Fibroblast of pulmonary artery (primary cell): ENCODE measurements at regions not wholly inside any gene's neighbourhood (a gene's known extent, or its start where the extent isn't known, plus 50 kb on each side); places are given as distances from the start of the nearest gene placed in this dataset.

Experiments used
- DNase-seq: peaks from one replicate; pipeline ENCODE4 v3.0.0-alpha.2; 2010; ENCODE audit warnings: low read depth
- H3K4me3 ChIP-seq: replicated peaks from 2 replicates; pipeline ENCODE4 v1.5.1; 2011; ENCODE audit warnings: low read depth, mild to moderate bottlenecking, control low read depth, low read length, moderate library complexity
- TF ChIP-seq, protein P1 (sequence below): IDR thresholded peaks from 2 replicates; pipeline ENCODE4 v1.5.1; 2011; ENCODE audit warnings: mild to moderate bottlenecking, control low read depth, low read length, inconsistent platforms; ENCODE audit errors: missing control alignments

DNA sequence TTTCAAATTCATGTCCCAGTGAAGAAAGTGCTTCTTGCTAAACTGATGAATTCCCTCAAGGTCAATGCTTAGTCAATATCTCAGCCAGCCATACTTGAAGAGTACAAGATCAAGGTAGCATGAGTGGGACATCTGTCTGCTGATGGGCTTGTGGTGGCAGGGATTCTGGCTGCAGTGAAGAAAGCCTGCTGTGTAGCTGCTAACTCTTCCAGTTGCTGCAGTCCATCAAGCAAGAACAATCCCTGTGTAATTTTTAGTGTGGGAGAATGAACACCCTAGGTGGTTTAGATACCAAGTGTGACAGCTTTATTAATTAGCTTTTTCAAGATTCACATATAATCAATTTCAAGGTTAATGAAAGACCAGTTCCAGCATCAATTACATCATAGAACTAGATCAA is 443.9 kb downstream of the TAF11L14 start:
- H3K4me3 ChIP-seq = no peak overlapping the region
- DNase-seq = no peak
- TF ChIP-seq, protein P1, sequence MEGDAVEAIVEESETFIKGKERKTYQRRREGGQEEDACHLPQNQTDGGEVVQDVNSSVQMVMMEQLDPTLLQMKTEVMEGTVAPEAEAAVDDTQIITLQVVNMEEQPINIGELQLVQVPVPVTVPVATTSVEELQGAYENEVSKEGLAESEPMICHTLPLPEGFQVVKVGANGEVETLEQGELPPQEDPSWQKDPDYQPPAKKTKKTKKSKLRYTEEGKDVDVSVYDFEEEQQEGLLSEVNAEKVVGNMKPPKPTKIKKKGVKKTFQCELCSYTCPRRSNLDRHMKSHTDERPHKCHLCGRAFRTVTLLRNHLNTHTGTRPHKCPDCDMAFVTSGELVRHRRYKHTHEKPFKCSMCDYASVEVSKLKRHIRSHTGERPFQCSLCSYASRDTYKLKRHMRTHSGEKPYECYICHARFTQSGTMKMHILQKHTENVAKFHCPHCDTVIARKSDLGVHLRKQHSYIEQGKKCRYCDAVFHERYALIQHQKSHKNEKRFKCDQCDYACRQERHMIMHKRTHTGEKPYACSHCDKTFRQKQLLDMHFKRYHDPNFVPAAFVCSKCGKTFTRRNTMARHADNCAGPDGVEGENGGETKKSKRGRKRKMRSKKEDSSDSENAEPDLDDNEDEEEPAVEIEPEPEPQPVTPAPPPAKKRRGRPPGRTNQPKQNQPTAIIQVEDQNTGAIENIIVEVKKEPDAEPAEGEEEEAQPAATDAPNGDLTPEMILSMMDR = no peak

DNA sequence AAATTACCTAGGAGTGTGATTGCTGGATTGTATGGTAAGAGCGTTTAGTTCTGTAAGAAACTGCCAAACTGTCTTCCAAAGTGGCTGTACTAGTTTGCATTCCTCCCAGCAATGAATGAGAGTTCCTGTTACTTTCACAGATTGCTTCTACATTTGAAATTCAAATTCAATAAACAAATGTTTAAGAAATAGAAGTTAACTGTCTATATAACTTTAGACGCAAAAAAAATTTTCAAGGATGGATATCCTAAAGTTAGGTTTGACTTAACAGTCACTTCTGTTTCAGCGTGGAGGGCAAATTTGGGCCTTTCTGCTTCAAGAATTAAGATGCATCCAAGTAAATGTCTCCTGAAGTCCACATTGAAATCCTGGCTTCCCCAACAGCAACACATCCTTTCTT is 445.6 kb downstream of the TAF11L14 start:
- no peak overlapping the region for H3K4me3 ChIP-seq
- TF ChIP-seq, protein P1 = no peak
- DNase-seq = no peak

DNA sequence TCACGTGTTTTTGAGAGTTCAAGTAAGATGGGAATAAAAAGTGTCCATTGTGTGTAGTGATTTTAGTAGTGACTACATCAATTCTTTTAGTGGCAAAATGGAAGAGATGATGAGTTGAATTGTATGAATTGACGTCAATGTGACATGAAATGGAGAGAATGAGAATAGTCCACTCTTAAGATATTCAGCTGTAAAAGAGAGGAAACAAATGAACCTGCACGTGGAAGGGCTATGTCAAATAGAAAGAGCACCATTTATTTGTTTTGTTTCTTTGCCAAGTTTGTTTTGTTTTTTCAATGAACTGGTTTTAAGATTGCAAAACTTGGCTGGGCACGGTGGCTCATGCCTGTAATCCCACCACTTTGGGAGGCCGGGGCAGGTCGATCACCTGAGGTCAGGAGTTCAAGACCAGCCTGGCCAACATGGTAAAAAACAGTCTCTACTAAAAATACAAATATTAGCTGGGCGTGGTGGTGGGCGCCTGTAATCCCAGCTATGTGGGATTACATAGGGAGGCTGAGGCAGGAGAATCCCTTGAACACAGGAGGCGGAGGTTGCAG is 453.8 kb downstream of the TAF11L14 start:
- no peak overlapping the region for H3K4me3 ChIP-seq
- TF ChIP-seq, protein P1 = no peak
- DNase-seq = no peak

DNA sequence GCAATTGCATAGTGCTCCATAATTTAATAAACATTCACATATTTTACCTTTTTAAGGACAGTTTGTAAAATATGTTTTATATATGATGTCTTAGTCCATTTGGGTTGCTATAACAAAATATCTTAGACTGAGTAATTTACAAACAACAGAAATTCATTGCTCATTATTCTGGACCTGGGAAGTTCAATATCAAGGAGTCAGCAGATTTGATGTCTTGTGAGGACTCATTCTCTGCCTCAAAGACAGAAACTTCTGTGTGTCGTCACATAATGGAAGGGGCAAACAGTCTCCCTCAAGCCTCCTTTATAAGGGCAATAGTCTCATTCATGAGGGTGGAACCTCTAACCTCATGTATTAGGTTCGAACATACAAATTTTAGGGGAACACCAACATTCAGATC is 455.9 kb downstream of the TAF11L14 start:
- TF ChIP-seq, protein P1 = no peak
- DNase-seq = no peak
- H3K4me3 ChIP-seq = no peak overlapping the region

DNA sequence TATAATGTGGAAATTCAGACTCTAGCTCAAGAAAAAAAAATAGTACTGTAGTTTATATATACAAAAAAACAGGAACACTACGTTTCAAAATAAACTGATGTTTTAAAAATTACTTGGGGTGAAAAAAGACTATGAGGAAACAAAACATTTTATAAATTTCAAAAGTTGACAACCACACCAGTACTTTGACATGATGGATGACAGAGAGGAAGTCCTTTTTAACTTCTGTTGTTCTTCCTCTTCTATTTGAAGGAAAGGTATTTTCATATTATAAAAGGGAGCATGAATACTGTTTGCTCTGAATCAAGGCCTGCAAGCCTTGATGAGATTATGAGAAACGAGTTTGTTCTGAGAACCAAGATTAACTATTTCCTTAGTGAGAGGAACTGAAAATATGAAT is 456.9 kb downstream of the TAF11L14 start:
- TF ChIP-seq, protein P1 = no peak

DNA sequence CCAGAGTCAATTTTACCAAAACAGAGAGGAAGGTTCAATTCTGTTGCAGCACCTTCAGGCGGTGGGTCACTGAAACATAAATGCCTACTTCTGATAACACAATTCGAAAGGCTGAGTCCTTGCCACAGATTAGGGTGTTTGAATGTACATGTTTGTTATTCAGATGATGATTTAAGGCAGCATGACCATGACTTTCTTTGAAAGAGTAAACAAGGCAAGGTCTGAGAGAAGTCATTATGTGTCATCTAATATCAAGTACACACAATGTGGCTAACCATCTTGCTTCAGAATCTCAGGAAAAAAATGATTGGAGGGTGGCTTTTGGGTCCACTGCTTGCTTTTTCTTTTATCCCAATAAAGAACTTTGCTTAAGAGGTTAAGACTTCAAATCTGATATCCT is 457.5 kb downstream of the TAF11L14 start:
- no peak overlapping the region for H3K4me3 ChIP-seq
- no peak for DNase-seq
- TF ChIP-seq, protein P1 = no peak

More for the DNA sequence above, 456.9 kb downstream of the TAF11L14 start:
- H3K4me3 ChIP-seq = no peak overlapping the region
- DNase-seq = no peak

DNA sequence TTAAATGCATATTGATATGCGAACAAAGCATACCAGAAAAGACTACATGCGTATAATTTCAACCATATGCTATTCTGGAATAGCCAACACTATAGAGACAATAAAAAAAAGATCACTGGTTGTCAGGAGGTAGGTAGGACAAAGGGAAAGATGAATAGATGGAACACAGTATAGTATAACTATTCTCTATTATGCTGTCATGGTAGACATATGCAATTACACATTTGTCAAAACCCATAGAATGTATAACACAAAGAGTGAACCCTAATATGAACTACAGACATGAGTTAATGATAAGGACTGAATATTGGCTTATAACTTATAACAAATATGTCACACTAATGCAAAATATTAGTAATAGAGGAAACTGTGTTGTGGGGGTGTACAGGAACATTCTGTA is 460.8 kb downstream of the TAF11L14 start:
- H3K4me3 ChIP-seq = no peak overlapping the region
- TF ChIP-seq, protein P1 = no peak
- DNase-seq = no peak
